COR-L47 (cell line): ENCODE measurements at regions not wholly inside any gene's neighbourhood (a gene's known extent, or its start where the extent isn't known, plus 50 kb on each side); places are given as distances from the start of the nearest gene placed in this dataset.

Experiments used
- DNase-seq: peaks from one replicate; lab custom pipeline; 2025; lab: John Stamatoyannopoulos, UW

DNA sequence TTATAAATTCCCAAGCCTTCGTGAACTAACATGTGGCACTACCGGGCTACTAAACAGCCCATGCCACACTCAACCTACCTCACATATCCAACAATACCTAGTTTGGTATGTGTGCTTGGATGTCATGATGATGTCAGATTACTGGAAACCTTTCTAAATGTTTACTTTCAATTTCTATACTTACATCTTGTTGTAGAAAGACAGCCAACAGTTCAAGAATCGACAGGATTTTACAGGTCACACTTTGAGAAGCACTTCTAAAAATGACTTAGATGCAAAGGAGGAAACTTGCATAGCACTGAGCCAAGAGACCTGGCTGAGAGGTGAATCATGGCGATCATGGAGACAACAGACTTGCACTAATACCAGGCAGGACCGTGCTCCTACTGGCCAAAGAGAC is 209.9 kb downstream of the COL4A1 start:
- no peak for DNase-seq

- DNase-seq, result no peak
Measured at GRCh38 chr13:110092831-110093247, 214.1 kb downstream of the COL4A1 start.

DNA sequence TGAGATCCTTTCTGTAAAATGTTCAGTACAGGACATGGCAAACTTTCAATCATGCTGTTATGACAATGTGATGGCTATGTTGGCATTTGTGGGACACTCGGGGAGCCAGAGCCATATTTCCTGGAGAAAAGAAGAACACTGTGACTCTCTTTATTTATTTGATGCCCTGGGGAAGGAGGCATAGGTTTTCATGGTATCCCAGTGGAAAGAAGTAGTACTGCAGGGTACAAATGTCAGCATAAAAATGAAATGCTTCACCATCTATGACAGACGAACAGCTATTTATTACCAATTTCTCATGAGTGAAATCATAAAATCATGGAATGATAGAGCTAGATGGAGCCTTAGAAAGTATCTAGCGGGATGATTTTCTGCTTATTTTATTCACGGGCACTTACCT is 217.1 kb downstream of the COL4A1 start:
- DNase-seq, result no peak

- DNase-seq, result no peak
Measured at GRCh38 chr13:110089100-110089499, 217.9 kb downstream of the COL4A1 start.

GRCh38 chr13:110073982-110074381 is 233.0 kb downstream of the COL4A1 start:
- no peak for DNase-seq

- DNase-seq, result no peak
Measured at GRCh38 chr13:110070511-110071120, 236.3 kb downstream of the COL4A1 start.

DNA sequence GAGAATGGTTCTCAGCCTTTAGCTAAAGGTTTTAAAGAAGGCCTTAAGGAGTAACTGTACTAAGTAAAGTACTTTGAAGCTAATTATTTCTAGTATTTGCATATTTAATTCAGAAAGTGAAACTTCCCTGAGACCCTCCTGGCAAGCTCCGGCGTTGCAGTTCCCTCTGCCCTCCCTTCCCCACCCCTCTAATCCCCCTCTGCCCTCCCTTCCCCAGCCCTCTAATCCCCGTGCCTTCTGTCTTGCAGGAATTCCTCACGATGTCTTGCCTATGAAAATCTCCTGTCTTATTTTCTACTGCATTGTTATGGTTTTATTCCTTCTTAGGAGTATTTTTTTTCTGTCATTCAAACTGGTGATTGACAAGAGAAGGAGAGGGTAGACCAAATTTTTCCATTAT is 236.9 kb downstream of the COL4A1 start:
- no peak for DNase-seq

DNA sequence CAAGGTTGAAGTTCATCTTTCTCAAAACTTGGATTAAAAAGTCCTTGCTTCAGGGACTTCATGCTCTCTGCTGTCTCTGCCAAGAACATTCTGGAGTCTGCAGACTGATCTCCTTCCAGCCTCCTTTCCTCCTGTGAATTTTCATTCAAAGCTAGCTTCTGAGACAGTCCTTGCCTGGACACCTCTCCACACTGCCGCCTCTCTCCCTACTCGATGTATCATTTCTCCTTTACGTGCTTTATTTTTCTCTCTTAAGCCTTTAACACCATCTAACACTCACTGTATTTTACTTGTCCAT is 238.8 kb downstream of the COL4A1 start:
- DNase-seq, result no peak

DNA sequence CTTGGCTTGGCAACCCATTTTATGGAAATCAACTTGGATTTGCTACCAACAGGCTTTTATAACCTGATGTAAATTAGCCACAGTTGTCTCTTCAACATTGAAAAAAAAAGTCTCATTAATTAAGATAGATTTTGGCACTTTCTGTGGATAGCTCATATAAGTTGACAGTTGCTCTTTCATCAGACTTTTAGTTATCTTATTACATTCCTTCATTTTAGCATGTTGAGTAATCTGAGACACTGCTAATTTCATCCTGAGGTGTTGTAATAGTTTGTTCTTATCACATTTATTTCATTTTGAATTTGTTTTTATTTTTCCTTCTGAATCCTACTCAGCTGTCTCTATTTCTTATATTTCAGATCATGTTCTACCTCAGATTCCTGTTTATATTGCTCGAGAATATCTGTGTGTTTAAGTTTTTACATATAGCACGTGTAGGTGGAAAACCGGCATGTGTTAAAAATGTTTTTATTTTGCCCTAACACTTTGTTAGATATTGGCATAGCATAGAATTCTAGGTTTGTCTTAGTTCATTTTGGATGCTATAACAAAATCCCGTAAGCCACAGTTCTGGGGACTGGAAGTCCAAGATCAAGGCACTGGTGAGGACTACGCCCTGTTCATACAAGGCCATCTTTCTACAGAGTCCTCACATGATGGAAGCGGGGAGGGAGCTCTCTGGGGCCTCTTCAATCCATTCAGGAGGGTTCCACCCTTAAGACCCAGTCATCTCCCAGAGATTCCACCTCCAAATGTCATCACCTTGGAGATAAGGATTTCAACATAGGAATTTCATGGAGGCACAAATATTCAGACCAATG is 239.4 kb downstream of the COL4A1 start:
- DNase-seq, result no peak

DNA sequence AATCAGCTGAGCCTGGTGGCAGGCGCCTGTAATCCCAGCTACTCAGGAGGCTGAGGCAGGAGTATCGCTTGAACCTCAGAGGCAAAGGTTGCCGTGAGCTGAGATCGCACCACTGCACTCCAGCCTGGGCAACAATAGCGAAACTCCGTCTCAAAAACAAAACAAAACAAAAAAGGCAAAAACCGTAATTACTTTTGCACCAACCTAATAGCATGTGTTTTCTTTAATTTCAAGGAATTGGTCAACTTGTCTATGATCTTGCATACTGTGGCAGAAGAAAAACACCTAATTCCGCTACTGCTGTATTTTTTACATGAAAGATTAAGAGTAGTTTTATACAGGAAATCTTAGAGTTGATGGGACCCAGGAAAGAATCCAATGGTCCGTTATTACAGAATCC is 241.2 kb downstream of the COL4A1 start:
- no peak for DNase-seq

GRCh38 chr13:110063490-110064421 is 243.2 kb downstream of the COL4A1 start:
- DNase-seq, result no peak

DNA sequence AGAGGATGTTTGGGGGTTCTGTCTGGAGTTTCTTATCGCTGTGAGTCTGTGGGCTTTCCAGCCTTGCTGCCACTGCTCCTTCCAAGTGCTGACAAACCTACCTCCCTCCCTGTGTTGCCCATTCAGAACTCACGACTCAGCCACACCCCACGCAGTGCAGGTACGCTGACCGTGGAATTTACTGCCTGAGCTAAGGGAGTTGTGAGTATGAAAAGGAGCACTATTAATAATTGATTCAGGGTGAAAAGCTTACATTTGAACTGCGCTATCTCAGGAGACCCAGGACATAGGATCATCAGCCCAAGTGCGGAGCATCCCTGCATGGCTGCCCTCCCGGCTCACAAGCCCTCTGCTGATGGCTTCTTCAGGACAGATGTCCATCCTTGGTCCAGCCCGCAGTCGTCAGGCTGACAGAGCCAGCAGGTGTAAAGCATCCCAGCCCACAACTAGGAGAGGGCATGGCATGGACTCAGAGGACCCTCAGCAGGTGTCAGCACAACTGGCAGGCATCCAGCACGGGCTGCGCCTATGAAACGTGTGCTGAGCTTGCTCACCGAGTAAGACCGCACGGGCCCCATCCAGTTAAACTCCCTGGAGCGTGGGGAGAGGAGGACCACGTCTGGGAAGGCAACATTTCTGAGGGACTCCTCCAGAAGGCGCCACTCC is 244.0 kb downstream of the COL4A1 start:
- peak; percentile 11 for DNase-seq

GRCh38 chr13:110062077-110062776 is 244.7 kb downstream of the COL4A1 start:
- DNase-seq, result no peak

DNA sequence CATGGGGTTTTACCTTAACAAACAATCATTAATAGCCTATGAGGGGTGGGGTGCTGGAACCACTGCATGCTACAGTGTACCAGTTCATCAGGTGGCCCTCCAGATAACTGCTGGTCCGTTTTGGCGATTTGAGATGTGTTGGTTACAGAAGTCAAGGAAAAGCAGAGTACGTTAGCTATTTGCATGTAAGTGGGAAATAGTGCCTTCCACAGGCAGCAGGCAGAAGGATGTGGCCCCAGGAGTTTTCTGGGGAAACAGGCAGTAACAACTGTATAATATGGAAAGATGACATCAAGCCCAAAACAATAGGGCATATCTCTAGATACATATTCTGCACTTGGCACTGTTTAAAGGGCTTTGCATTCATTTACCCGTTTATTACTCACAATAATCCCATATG is 245.7 kb downstream of the COL4A1 start:
- no peak for DNase-seq

DNA sequence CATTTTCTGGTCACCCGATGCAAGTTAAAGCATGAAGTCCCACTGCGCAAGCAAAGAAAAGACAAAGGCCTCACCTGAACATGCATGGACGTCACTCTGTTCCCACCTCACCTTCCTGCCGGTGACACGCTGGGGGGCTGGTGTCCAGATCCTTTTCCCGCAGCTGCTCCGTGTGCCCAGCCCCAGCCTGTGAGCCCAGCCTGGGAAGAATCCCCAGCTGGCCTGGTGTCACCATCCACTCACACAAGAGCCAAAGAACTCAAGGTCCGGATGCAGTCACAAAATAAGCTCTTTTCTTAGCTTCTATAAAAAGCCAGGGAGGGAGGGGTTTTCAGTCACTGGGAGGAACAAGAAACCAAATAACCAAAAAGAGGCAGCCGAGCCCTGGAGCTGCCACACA is 249.9 kb downstream of the COL4A1 start:
- DNase-seq, result no peak

- no peak for DNase-seq
Measured at GRCh38 chr13:110056640-110057039, 250.3 kb downstream of the COL4A1 start.

- no peak for DNase-seq
Measured at GRCh38 chr13:110055089-110055488, 251.9 kb downstream of the COL4A1 start.

DNA sequence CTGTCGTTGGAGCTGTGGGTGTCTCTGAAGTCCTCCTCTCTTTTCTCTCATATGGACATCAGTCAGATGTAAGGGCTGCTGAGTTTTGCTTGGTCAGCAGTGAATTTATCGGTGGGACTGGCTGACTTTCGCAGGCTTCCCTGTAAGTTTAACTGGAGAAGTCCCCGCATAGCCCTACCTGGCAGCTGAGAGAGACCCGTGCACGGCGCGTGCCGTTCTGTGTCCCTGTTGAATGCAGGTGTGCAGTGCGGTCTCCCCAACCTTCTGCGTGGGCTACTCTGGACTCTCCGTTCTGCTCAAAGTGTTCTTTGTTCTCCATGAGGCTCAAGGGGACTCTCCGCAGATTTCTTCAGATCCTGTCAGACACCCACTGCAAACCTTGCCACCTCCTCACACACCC is 252.9 kb downstream of the COL4A1 start:
- DNase-seq, result no peak

DNA sequence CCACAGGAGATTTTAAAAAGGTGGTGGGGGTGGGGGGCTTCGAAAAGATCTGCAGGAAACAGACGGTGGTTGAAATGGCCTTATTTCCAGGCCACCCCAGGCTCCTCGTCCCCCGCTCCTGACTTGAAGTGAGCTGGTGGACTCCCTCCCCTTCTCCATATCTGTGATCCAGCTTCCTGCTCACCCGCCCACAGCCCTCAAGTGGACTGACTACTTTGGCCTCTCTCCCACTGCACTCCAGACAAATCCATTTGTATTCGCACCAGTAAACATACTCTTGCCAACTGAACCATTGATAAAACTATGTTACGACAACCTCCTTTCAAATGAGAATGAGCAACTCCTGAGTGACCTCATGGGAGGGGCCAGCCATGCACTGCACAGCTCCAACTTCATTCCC is 259.5 kb downstream of the COL4A1 start:
- no peak for DNase-seq

DNA sequence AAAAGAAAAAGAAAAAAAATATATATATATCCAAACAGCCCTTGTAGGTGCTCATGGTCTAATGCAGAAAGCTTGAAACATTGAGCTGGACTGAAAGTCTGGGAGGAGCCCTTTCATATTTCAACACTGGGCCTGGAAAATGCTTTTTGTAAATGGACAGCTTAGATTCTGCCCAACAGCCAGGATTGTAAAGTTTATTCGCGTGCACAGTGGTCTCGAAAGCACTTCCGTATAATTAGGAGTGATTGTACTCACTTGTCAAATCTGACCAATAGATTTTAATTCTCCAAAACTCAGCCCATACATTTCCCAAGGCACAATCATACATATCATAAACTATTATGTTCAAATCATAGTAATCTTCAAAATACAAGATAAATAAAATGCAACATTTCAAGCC is 260.1 kb downstream of the COL4A1 start:
- DNase-seq, result no peak

DNA sequence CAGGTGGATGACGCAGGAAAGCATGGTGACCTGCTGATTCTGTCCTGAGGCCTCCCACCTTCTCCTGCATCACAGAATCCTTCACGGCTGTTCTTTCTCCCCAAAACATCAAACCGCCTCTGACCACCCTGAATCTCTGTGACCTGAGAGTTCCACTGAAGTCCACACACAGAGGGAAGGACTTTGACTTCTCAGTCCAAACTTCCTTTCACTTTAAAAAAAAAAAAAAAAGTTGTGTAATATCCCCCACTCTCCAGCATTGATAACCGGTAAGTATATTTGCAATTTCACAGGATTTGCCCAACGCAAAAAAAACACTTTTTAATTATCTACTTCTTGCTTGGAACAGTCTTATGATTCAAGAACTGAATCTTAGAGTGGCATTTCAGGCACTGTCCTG is 259.5 kb upstream of the IRS2 start:
- no peak for DNase-seq

DNA sequence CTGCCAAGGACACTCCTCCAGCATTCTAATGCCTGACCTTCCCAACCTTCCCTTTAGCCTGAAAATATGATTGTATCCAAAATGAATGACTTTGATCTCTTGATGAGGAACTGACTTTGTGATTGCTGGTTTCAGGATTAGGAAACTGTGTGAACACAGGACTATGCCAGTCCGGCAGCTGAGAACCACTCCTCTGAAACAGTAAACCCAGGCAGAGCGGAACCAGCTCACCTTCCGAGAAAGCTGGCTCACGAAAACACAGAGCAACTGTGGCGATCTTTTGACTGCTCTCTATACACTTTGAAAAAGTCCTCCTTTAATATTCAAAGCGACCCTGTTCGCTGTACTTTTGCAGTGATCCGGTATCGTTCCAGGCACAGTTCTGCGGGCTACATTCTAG is 258.8 kb upstream of the IRS2 start:
- no peak for DNase-seq
